ENCODE measurements at regions not wholly inside any gene's neighbourhood (a gene's known extent, or its start where the extent isn't known, plus 50 kb on each side); places are given as distances from the start of the nearest gene placed in this dataset.
"Not testable (repeated sequence)": the region's sequence is repeated elsewhere in the genome, so short reads cannot be mapped to it uniquely, and the experiment has no call there.

DNA sequence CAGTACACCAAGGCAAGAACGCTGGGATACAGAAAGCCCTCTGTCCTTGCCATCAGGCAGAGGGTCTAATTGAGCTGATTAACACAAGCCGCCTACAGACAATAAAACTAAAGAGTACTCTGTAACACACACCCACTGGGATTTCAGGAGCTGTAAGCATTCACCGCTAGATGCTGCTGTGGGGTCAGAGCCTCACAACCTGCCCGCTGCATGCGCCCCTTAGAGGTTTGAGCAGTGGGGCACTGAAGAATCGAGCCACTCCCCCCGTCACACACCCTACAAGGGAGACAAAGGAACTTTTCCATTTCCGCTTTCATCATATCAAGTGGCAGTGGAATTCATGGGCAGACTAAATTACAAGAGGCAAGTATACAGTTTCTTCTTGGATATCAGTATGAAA is 1080.6 kb downstream of the PCDH17 start:
- POLR2A ChIA-PET = no interaction called here
- Histone ChIP-seq H4K20me1 (ENCODE audit: insufficient read depth) (no peaks in the 10 kb centered on the region), H3K9me2 (no peaks in the 10 kb centered on the region), H3K4me1 (ENCODE audit: control insufficient read depth in 1 of 2, insufficient read depth in 2 of 2, low read depth in 1 of 2, low read length in 1 of 2) (no peaks in the 10 kb centered on the region), H3K79me2 (ENCODE audit: insufficient read depth) (no peaks in the 10 kb centered on the region), H2AFZ (ENCODE audit: low read depth) (no peak overlapping the region), H3K27ac (ENCODE audit: low read depth in 2 of 2, low read length in 1 of 2) (no peak overlapping the region), H3K9me3 (no peaks in the 10 kb centered on the region), H3K9ac (no peak overlapping the region), H3K27me3 (ENCODE audit: insufficient read depth) (no peaks in the 10 kb centered on the region), H3K4me3 (ENCODE audit: low read depth in 2 of 2, low read length in 1 of 2) (no peak overlapping the region), H3F3A (replicated peaks; ENCODE audit: insufficient read depth) (no peaks in the 10 kb centered on the region), H3K36me3 (replicated peaks in 1 of 2; ENCODE audit: control insufficient read depth in 1 of 2, insufficient read depth in 2 of 2, low read length in 1 of 2) (no peaks in the 10 kb centered on the region), H3K4me2 (no peak overlapping the region)
- whole genome bisulfite sequencing (ENCODE audit: low lambda C conversion rate) = 39% methylated on average over 6 of the region's 8 CpGs
- no peak for DNase-seq
- TF ChIP-seq, protein P1, sequence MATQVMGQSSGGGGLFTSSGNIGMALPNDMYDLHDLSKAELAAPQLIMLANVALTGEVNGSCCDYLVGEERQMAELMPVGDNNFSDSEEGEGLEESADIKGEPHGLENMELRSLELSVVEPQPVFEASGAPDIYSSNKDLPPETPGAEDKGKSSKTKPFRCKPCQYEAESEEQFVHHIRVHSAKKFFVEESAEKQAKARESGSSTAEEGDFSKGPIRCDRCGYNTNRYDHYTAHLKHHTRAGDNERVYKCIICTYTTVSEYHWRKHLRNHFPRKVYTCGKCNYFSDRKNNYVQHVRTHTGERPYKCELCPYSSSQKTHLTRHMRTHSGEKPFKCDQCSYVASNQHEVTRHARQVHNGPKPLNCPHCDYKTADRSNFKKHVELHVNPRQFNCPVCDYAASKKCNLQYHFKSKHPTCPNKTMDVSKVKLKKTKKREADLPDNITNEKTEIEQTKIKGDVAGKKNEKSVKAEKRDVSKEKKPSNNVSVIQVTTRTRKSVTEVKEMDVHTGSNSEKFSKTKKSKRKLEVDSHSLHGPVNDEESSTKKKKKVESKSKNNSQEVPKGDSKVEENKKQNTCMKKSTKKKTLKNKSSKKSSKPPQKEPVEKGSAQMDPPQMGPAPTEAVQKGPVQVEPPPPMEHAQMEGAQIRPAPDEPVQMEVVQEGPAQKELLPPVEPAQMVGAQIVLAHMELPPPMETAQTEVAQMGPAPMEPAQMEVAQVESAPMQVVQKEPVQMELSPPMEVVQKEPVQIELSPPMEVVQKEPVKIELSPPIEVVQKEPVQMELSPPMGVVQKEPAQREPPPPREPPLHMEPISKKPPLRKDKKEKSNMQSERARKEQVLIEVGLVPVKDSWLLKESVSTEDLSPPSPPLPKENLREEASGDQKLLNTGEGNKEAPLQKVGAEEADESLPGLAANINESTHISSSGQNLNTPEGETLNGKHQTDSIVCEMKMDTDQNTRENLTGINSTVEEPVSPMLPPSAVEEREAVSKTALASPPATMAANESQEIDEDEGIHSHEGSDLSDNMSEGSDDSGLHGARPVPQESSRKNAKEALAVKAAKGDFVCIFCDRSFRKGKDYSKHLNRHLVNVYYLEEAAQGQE (IDR thresholded peaks at IDR 0.05; ENCODE audit: low read depth, low read length) = no peak
- TF ChIP-seq RAD21 (IDR thresholded peaks at IDR 0.05; ENCODE audit: low read length) (no peak), NRF1 (IDR thresholded peaks at IDR 0.05; ENCODE audit: low read depth, low read length) (no peak), FOXM1 (IDR thresholded peaks at IDR 0.05; ENCODE audit: low read depth) (no peak), MEF2A (IDR thresholded peaks at IDR 0.05; ENCODE audit: borderline replicate concordance, low read depth) (no peak), POLR2AphosphoS5 (IDR thresholded peaks at IDR 0.05; ENCODE audit: low read depth, low read length) (no peak), RFX5 (IDR thresholded peaks at IDR 0.05; ENCODE audit: low read length) (no peak), TEAD4 (IDR thresholded peaks at IDR 0.05; ENCODE audit: borderline replicate concordance, insufficient read depth) (no peak), JUND (IDR thresholded peaks at IDR 0.05) (no peak), GABPA (IDR thresholded peaks at IDR 0.05; ENCODE audit: low read depth) (no peak), CHD2 (IDR thresholded peaks at IDR 0.05; ENCODE audit: low read length, partially characterized antibody) (no peak), RXRA (IDR thresholded peaks at IDR 0.05; ENCODE audit: borderline replicate concordance, low read depth) (no peak), FOSL2 (IDR thresholded peaks at IDR 0.05; ENCODE audit: borderline replicate concordance, low read depth) (no peak), YY1 (IDR thresholded peaks at IDR 0.05; ENCODE audit: low read depth) (no peak), SMC3 (IDR thresholded peaks at IDR 0.05; ENCODE audit: low read depth, low read length) (no peak), TCF12 (IDR thresholded peaks at IDR 0.05) (no peak)
- TF ChIP-seq, protein P2, sequence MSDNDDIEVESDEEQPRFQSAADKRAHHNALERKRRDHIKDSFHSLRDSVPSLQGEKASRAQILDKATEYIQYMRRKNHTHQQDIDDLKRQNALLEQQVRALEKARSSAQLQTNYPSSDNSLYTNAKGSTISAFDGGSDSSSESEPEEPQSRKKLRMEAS (IDR thresholded peaks at IDR 0.05; ENCODE audit: low read depth) = no peak
- CTCF ChIA-PET = no interaction called here

DNA sequence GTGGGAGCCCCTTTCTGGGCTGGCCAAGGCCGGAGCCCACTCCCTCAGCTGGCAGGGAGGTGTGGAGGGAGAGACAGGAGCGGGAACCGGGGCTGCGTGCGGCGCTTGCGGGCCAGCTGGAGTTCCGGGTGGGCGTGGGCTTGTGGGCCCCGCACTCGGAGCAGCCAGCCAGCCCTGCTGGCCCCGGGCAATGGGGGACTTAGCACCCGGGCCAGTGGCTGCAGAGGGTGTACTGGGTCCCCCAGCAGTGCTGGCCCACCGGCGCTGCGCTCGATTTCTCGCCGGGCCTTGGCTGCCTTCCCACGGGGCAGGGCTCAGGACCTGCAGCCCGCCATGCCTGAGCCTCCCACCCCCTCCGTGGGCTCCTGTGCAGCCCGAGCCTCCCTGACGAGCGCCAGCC is 1082.5 kb downstream of the PCDH17 start:
- H3K9me3 ChIP-seq; H3K27me3 ChIP-seq (ENCODE audit: insufficient read depth): not testable (repeated sequence)

More for the DNA sequence above, 1082.5 kb downstream of the PCDH17 start:
- POLR2A ChIA-PET; H2AFZ ChIP-seq (ENCODE audit: low read depth); H3K9me2 ChIP-seq; H3K79me2 ChIP-seq (ENCODE audit: insufficient read depth); H3K4me1 ChIP-seq (ENCODE audit: control insufficient read depth in 1 of 2, insufficient read depth in 2 of 2, low read depth in 1 of 2, low read length in 1 of 2); CTCF ChIA-PET; H3K27ac ChIP-seq (ENCODE audit: low read depth in 2 of 2, low read length in 1 of 2); DNase-seq; H3K9ac ChIP-seq; H3F3A ChIP-seq (replicated peaks; ENCODE audit: insufficient read depth); H3K36me3 ChIP-seq (replicated peaks in 1 of 2; ENCODE audit: control insufficient read depth in 1 of 2, insufficient read depth in 2 of 2, low read length in 1 of 2); H3K4me3 ChIP-seq (ENCODE audit: low read depth in 2 of 2, low read length in 1 of 2); H4K20me1 ChIP-seq (ENCODE audit: insufficient read depth); H3K4me2 ChIP-seq: not testable (repeated sequence)
- WGBS (ENCODE audit: low lambda C conversion rate) = 68% methylated on average over 11 of the region's 25 CpGs
